ENCODE measurements at regions not wholly inside any gene's neighbourhood (a gene's known extent, or its start where the extent isn't known, plus 50 kb on each side); places are given as distances from the start of the nearest gene placed in this dataset.

DNA sequence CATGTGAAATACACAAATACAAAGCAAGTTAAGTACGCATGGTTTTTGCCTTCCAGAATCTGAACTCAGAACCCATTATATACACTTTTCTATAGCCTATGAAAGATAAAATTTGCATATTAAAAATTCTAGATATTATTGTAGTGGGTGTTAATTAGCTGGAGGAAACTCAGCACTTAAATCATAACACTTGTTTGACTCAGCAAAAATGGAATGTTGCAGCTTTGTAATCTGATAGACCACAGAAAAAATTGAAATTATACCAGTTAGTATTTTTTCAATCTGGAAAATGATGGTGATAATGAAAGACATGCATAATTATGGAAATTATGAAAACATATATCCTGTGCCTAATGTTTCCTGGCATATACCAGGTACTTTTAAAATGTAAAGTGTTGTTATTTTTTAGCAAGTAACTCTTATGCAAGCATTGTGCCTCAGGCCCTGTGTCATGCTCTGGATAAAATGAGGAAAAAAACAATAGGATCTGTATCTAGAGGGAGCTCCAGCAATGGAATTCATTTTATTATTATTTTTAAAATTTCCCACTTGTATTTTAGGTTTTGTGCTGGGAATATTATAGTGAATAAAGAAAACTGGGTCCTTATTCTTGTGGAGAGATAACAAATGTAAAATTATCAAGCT lies 490.4 kb upstream of the SEMA3A start:
- no peak for DNase-seq (ENCODE audit: extremely low read depth, low read depth)
- TF ChIP-seq, protein P1, sequence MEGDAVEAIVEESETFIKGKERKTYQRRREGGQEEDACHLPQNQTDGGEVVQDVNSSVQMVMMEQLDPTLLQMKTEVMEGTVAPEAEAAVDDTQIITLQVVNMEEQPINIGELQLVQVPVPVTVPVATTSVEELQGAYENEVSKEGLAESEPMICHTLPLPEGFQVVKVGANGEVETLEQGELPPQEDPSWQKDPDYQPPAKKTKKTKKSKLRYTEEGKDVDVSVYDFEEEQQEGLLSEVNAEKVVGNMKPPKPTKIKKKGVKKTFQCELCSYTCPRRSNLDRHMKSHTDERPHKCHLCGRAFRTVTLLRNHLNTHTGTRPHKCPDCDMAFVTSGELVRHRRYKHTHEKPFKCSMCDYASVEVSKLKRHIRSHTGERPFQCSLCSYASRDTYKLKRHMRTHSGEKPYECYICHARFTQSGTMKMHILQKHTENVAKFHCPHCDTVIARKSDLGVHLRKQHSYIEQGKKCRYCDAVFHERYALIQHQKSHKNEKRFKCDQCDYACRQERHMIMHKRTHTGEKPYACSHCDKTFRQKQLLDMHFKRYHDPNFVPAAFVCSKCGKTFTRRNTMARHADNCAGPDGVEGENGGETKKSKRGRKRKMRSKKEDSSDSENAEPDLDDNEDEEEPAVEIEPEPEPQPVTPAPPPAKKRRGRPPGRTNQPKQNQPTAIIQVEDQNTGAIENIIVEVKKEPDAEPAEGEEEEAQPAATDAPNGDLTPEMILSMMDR (IDR thresholded peaks at IDR 0.05; ENCODE audit: low read depth, low read length, missing control alignments), result no peak
- H3K4me3 ChIP-seq (replicated peaks; ENCODE audit: low read depth, low read length), result no peak overlapping the region

DNA sequence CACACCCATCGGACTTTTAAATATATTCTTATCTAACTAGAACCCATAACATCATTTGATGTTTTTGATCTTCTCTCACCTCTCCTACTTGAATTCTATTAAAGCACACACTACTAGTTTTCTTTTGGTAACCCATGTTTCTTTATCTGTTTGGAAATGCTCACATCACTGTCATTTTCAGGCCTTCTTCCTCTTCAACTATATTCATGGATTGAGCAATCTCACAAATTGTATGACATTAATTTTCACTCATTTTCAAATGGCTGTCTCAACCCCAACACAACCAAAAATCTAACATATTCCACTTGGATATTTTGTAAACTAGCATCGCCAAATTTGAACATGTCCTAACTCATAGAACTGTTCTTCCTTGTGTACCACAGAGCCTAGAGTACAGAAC lies 488.0 kb upstream of the SEMA3A start:
- TF ChIP-seq, protein P1 (IDR thresholded peaks at IDR 0.05; ENCODE audit: low read depth, low read length, missing control alignments), result no peak
- no peak for DNase-seq (ENCODE audit: extremely low read depth, low read depth)
- H3K4me3 ChIP-seq (replicated peaks; ENCODE audit: low read depth, low read length), result no peak overlapping the region

DNA sequence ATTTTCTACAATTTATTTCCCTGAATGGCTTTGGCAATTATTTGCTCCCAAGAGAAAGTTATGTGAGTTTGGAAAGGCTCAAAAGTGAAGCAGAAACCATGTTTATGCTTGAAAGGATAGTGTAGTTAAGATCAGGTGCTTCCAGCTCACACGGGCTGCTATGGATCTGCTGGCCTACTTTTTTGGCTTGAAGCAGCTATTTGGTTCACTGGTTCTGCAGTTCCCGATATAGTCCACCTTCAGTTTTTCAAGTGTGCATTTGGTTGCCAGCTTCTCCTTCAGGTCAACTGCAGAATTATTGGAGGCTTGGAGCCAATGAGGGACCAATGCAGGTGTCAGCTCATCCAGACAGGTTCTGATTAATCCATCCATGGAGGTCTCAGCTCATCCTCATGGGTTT lies 484.3 kb upstream of the SEMA3A start:
- TF ChIP-seq, protein P1 (IDR thresholded peaks at IDR 0.05; ENCODE audit: low read depth, low read length, missing control alignments), result no peak

DNA sequence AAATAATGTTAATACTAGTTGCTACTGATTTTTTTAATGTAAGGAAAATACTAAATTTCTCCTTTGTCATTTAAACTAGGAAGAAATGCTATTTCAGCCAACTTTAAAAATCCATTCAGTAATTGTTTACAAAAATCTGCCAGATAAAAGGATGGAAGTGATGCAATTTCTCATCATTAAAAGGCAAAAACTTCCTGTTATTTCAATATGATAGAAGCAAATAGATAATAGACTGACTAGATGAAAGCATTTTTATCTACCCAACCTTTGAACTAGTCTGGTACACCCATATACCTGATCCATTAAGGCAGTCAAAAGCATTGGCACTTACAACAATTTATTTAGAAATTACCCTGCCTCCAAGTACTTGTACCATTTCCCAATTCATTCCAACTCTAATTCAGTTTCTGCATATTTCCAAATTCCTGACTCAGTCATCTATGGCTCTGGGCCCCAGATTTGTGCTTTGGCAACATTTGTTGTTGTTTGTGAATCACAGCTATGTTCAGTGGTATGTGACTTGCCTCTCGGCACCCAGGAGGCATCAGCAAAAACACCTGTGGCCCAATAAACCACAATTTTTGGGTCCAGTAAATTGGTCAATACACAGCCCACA lies 482.6 kb upstream of the SEMA3A start:
- TF ChIP-seq, protein P1 (IDR thresholded peaks at IDR 0.05; ENCODE audit: low read depth, low read length, missing control alignments), result no peak
- no peak for DNase-seq (ENCODE audit: extremely low read depth, low read depth)
- no peak overlapping the region for H3K4me3 ChIP-seq (replicated peaks; ENCODE audit: low read depth, low read length)

More for the DNA sequence above, 484.3 kb upstream of the SEMA3A start:
- no peak overlapping the region for H3K4me3 ChIP-seq (replicated peaks; ENCODE audit: low read depth, low read length)
- DNase-seq (ENCODE audit: extremely low read depth, low read depth), result no peak

DNA sequence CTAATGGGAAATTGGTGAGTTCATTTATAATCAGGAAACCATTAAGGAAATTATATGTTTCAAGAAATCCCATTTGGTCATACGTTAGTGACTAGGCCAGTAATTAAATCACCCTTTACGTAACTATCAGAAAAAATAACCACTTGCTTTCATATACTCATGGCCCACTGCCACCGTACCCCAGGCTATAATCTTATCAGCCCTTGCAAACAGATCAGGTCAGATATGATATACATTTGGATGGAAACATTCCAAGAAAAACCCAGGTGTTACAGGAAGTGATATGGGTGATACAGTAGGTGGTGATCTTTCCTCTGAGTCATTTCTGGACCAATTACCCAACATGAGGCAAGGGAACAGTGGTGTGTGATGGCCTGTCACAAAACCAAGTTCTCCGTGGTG lies 481.0 kb upstream of the SEMA3A start:
- DNase-seq (ENCODE audit: extremely low read depth, low read depth), result no peak
- H3K4me3 ChIP-seq (replicated peaks; ENCODE audit: low read depth, low read length), result no peak overlapping the region
- TF ChIP-seq, protein P1 (IDR thresholded peaks at IDR 0.05; ENCODE audit: low read depth, low read length, missing control alignments), result no peak

DNA sequence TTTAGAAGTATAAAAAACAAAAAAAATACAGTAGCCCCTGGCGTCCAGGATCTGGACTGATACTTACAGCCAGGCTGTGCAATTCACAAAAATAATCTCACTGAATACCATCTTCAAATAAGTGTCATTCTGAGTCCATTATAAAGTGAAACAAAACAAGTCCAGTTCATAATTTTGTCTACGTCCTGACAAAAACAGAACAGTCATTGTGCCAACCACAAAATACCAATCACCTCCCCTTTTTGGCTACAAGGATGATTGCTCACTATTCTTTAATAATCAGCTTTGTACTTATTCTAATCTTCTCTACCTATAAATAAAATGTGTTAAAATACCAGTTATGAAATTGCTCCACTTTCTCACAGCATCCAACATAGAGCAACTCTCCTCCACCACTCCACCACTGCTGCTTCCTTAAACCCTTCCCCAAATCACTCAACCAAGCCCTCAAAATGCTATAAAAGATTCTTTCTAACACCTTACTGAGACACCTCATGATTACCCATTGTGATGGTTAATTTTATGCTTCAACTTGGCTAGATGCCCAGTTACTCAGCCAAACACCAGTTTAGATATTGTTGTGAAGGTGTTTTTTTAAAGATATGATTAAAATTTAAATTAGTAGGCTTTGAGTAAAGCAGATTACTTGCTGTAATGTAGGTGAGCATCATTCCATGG lies 479.8 kb upstream of the SEMA3A start:
- DNase-seq (ENCODE audit: extremely low read depth, low read depth), result no peak
- no peak overlapping the region for H3K4me3 ChIP-seq (replicated peaks; ENCODE audit: low read depth, low read length)
- TF ChIP-seq, protein P1 (IDR thresholded peaks at IDR 0.05; ENCODE audit: low read depth, low read length, missing control alignments), result no peak

Measured in HFF-Myc (cell line).